Naive thymus-derived CD4-positive, alpha-beta T cell (primary cell): ENCODE measurements at regions not wholly inside any gene's neighbourhood (a gene's known extent, or its start where the extent isn't known, plus 50 kb on each side); places are given as distances from the start of the nearest gene placed in this dataset.

Experiments used
- ATAC-seq: fragments of 150-1000 bp; cut with Tn5 transposase; 2 replicates; pipeline ENCODE4 v1.10.0; 2021; ENCODE audit warnings: mild to moderate bottlenecking, moderate library complexity
- CTCF ChIA-PET: fragments of 350-600 bp; sonication (Branson Sonifier 250); formaldehyde crosslinking; loops from one replicate; lab custom pipeline; 2021; ENCODE audit warnings: antibody characterized with exemption; lab: Charles Lee
- POLR2A ChIA-PET: fragments of 350-600 bp; sonication (Branson Sonifier 250); formaldehyde crosslinking; loops from one replicate; lab custom pipeline; 2021; ENCODE audit warnings: antibody characterized with exemption, inconsistent platforms; lab: Charles Lee
- DNase-seq, 9 donors: peaks; one replicate each; pipeline versions ENCODE4 v3.0.0 to v3.0.0-alpha.2; 2020 to 2022; ENCODE audit warnings: mixed read lengths in 1 of 9
- H3K27ac ChIP-seq: one replicate; pipeline ENCODE4 v1.7.0; 2013; ENCODE audit warnings: mild to moderate bottlenecking, low read depth, low read length, moderate library complexity
- H3K27me3 ChIP-seq, 2 donors: one replicate each; pipeline ENCODE4 v1.7.0; 2013; ENCODE audit warnings: low read length in 2 of 2, mild to moderate bottlenecking in 2 of 2, moderate library complexity in 2 of 2; ENCODE audit not compliant: control insufficient read depth in 2 of 2, insufficient read depth in 2 of 2
- H3K36me3 ChIP-seq, 3 experiments: 1 replicate in 2 of 3; 2 replicates in 1 of 3; pipeline ENCODE4 v1.7.0; 2013; ENCODE audit warnings: low read length in 3 of 3, mild to moderate bottlenecking in 3 of 3, moderate library complexity in 1 of 3; ENCODE audit not compliant: insufficient read depth in 3 of 3, control insufficient read depth in 2 of 3
- H3K4me1 ChIP-seq, 2 donors: one replicate each; pipeline ENCODE4 v1.7.0; 2013; ENCODE audit warnings: low read length in 2 of 2, mild to moderate bottlenecking in 2 of 2, moderate library complexity in 1 of 2; ENCODE audit not compliant: control insufficient read depth in 2 of 2, insufficient read depth in 2 of 2
- H3K4me3 ChIP-seq: 2 replicates; pipeline ENCODE4 v1.7.0; 2013; ENCODE audit warnings: mild to moderate bottlenecking, low read length
- H3K9me3 ChIP-seq, 3 experiments: 1 replicate in 2 of 3; 2 replicates in 1 of 3; pipeline ENCODE4 v1.7.0; 2013; ENCODE audit warnings: low read length in 3 of 3; ENCODE audit not compliant: control insufficient read depth in 2 of 3
- H3K27ac Mint-ChIP-seq, 9 donors: one replicate each; pipeline ENCODE4 v1.8.0; 2020 to 2022; ENCODE audit warnings: mixed read lengths in 9 of 9, mild to moderate bottlenecking in 8 of 9, moderate library complexity in 5 of 9, inconsistent platforms in 2 of 9
- H3K27me3 Mint-ChIP-seq, 5 donors: one replicate each; pipeline ENCODE4 v1.8.0; 2021 to 2022; ENCODE audit warnings: mixed read lengths in 5 of 5, mild to moderate bottlenecking in 1 of 5
- H3K36me3 Mint-ChIP-seq, 5 donors: one replicate each; pipeline ENCODE4 v1.8.0; 2020 to 2022; ENCODE audit warnings: mixed read lengths in 5 of 5, mild to moderate bottlenecking in 3 of 5, inconsistent platforms in 1 of 5
- H3K4me1 Mint-ChIP-seq, 7 donors: one replicate each; pipeline ENCODE4 v1.8.0; 2020 to 2022; ENCODE audit warnings: mixed read lengths in 7 of 7, mild to moderate bottlenecking in 3 of 7, inconsistent platforms in 1 of 7
- H3K4me3 Mint-ChIP-seq, 10 donors: one replicate each; pipeline ENCODE4 v1.8.0; 2020 to 2022; ENCODE audit warnings: mild to moderate bottlenecking in 10 of 10, mixed read lengths in 10 of 10, moderate library complexity in 6 of 10, inconsistent platforms in 2 of 10
- H3K9me3 Mint-ChIP-seq, 11 donors: one replicate each; pipeline ENCODE4 v1.8.0; 2020 to 2022; ENCODE audit warnings: mixed read lengths in 11 of 11, mild to moderate bottlenecking in 4 of 11, inconsistent platforms in 1 of 11, moderate library complexity in 1 of 11
- intact Hi-C, 2 donors: fragments of 100-400 bp; cut with micrococcal nuclease; formaldehyde crosslinking; loops; one replicate each; pipeline ENCODE4 v1.15.1; 2023

DNA sequence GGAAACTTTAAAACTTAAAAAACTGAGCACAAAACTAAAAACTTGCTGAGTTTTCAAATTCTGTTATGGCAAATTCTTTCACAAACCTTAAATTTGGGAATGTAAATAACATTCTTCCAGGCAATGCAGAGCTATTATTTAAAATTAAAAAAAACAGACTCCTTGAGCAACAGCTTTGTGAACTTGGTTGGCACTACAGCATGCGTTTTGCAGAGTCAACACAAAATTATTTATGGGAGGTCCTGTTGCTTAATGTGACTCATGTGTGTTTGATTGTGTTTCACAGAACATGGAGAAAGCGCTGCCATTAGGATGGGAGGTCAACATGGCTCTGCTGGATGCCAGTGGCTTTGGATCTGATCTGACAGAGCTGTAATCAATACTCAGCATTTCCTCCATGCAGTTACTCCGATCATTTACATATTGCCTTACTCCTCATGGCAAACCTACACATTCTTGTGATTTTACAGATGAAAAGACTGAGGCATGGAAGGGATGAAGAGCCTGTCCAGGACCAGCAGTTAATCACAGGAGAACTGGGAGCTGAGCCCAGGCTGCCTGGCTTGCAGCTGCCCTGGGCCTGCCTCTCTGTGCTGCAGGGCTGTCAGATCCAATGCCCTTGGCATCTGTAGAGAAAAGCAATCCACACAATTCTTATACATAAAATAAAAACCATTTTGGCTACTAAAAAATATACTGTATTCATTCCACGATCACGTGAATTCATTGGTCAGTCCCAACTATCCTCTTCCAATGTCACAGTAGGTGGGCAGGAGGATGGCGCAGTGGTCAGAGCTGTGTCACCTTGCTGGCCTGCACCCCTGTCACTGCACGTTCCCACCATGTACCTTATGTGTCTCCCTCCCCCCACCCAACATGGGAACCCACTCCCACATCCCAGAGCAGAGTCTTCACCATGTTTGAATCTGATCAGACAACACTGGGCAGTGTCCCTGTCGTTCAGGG is 200.9 kb downstream of the CXCL12 start:
- Mint-ChIP-seq H3K4me1 (no peaks in the 10 kb centered on the region), H3K36me3 (peaks cover 0 to 4% (median 0%) of the 10 kb centered on the region in 5 donors), H3K4me3 (no peak overlapping the region), H3K9me3 (peaks cover 0 to 11% (median 2%) of the 10 kb centered on the region in 11 donors), H3K27ac (no peak overlapping the region), H3K27me3 (peaks cover 0 to 30% (median 16%) of the 10 kb centered on the region in 5 donors)
- Histone ChIP-seq H3K27me3 (no peaks in the 10 kb centered on the region), H3K4me3 (no peak overlapping the region), H3K36me3 (no peaks in the 10 kb centered on the region), H3K4me1 (no peaks in the 10 kb centered on the region), H3K9me3 (no peaks in the 10 kb centered on the region), H3K27ac (no peak overlapping the region)
- POLR2A ChIA-PET: no interaction called here
- DNase-seq: no peak
- CTCF ChIA-PET: interaction anchor here (0.6 kb wide), 1 partner anchor 491 kb away, joined by 3 read pairs; no protein-coding TSS in a partner anchor
- ATAC-seq: no peak
- intact Hi-C loops: no loop called here

- ATAC-seq (no peak), DNase-seq (no peak)
- Histone ChIP-seq H3K4me3 (no peak overlapping the region), H3K4me1 (no peaks in the 10 kb centered on the region), H3K36me3 (no peaks in the 10 kb centered on the region), H3K27ac (no peak overlapping the region), H3K27me3 (no peaks in the 10 kb centered on the region), H3K9me3 (no peaks in the 10 kb centered on the region)
- POLR2A ChIA-PET: no interaction called here
- H3K4me3 Mint-ChIP-seq: no peak overlapping the region
- H3K27me3 Mint-ChIP-seq: peaks cover 0 to 29% (median 15%) of the 10 kb centered on the region in 5 donors
- H3K4me1 Mint-ChIP-seq: no peaks in the 10 kb centered on the region
- H3K36me3 Mint-ChIP-seq: no peaks in the 10 kb centered on the region
- CTCF ChIA-PET: no interaction called here
- H3K9me3 Mint-ChIP-seq: peaks cover 0 to 7% (median 0%) of the 10 kb centered on the region in 11 donors
- intact Hi-C loops: no loop called here
- H3K27ac Mint-ChIP-seq: no peak overlapping the region
Observed at GRCh38 chr10:44182909-44183308, 202.0 kb downstream of the CXCL12 start.

GRCh38 chr10:44180321-44181168 is 204.4 kb downstream of the CXCL12 start:
- Mint-ChIP-seq H3K27ac (no peak overlapping the region), H3K36me3 (no peaks in the 10 kb centered on the region), H3K27me3 (peaks cover 0 to 14% (median 7%) of the 10 kb centered on the region in 5 donors), H3K4me3 (no peak overlapping the region), H3K4me1 (no peaks in the 10 kb centered on the region), H3K9me3 (peaks cover 0 to 3% (median 0%) of the 10 kb centered on the region in 11 donors)
- intact Hi-C loops: no loop called here
- Histone ChIP-seq H3K27me3 (no peaks in the 10 kb centered on the region), H3K4me3 (no peak overlapping the region), H3K9me3 (no peaks in the 10 kb centered on the region), H3K36me3 (no peaks in the 10 kb centered on the region), H3K4me1 (no peaks in the 10 kb centered on the region), H3K27ac (no peak overlapping the region)
- ChIA-PET CTCF (no interaction called here), POLR2A (no interaction called here)
- DNase-seq (no peak), ATAC-seq (no peak)

GRCh38 chr10:44178856-44179255 is 206.0 kb downstream of the CXCL12 start:
- no peaks in the 10 kb centered on the region for H3K27me3 ChIP-seq
- Mint-ChIP-seq H3K36me3 (no peaks in the 10 kb centered on the region), H3K4me3 (no peak overlapping the region), H3K4me1 (no peaks in the 10 kb centered on the region), H3K27ac (no peak overlapping the region), H3K9me3 (no peaks in the 10 kb centered on the region), H3K27me3 (peaks cover 0 to 5% (median 0%) of the 10 kb centered on the region in 5 donors)
- intact Hi-C loops: no loop called here
- ATAC-seq (no peak), DNase-seq (no peak)
- H3K36me3 ChIP-seq: no peaks in the 10 kb centered on the region
- ChIA-PET POLR2A (no interaction called here), CTCF (no interaction called here)
- H3K27ac ChIP-seq: no peak overlapping the region
- no peaks in the 10 kb centered on the region for H3K4me1 ChIP-seq
- no peaks in the 10 kb centered on the region for H3K9me3 ChIP-seq
- no peak overlapping the region for H3K4me3 ChIP-seq

- no peaks in the 10 kb centered on the region for H3K9me3 ChIP-seq
- Mint-ChIP-seq H3K27me3 (peaks cover 0 to 8% (median 4%) of the 10 kb centered on the region in 5 donors), H3K27ac (no peak overlapping the region), H3K4me1 (no peaks in the 10 kb centered on the region), H3K9me3 (no peaks in the 10 kb centered on the region), H3K36me3 (no peaks in the 10 kb centered on the region), H3K4me3 (no peak overlapping the region)
- ATAC-seq (no peak), DNase-seq (no peak)
- H3K27me3 ChIP-seq: no peaks in the 10 kb centered on the region
- no peaks in the 10 kb centered on the region for H3K4me1 ChIP-seq
- POLR2A ChIA-PET: no interaction called here
- no peaks in the 10 kb centered on the region for H3K36me3 ChIP-seq
- H3K4me3 ChIP-seq: no peak overlapping the region
- intact Hi-C loops: no loop called here
- CTCF ChIA-PET: no interaction called here
- H3K27ac ChIP-seq: no peak overlapping the region
Observed at GRCh38 chr10:44178281-44178680, 206.6 kb downstream of the CXCL12 start.

- Mint-ChIP-seq H3K27ac (no peak overlapping the region), H3K27me3 (peaks cover 0 to 7% (median 4%) of the 10 kb centered on the region in 5 donors), H3K36me3 (no peaks in the 10 kb centered on the region), H3K4me3 (no peak overlapping the region), H3K9me3 (no peaks in the 10 kb centered on the region), H3K4me1 (no peaks in the 10 kb centered on the region)
- intact Hi-C loops: no loop called here
- Histone ChIP-seq H3K27me3 (no peaks in the 10 kb centered on the region), H3K9me3 (no peaks in the 10 kb centered on the region), H3K27ac (no peak overlapping the region), H3K36me3 (no peaks in the 10 kb centered on the region), H3K4me1 (no peaks in the 10 kb centered on the region), H3K4me3 (no peak overlapping the region)
- no peak for DNase-seq
- CTCF ChIA-PET: no interaction called here
- no peak for ATAC-seq
- POLR2A ChIA-PET: no interaction called here
Observed at GRCh38 chr10:44177610-44178009, 207.3 kb downstream of the CXCL12 start.
